TTC549 (cell line): ENCODE measurements at regions not wholly inside any gene's neighbourhood (a gene's known extent, or its start where the extent isn't known, plus 50 kb on each side); places are given as distances from the start of the nearest gene placed in this dataset.
"Not testable (repeated sequence)": the region's sequence is repeated elsewhere in the genome, so short reads cannot be mapped to it uniquely, and the experiment has no call there.

Experiments used
- FAIRE-seq: peaks from 2 replicates; lab custom pipeline; 2012; peaks lifted over from hg19 to GRCh38; lab: Jason Lieb, UNC

- FAIRE-seq: no peak
These were observed 219.9 kb upstream of the NREP start for GRCh38 chr5:111976705-111977435.

- FAIRE-seq: no peak
These were observed 218.1 kb upstream of the NREP start for GRCh38 chr5:111975133-111975532.

GRCh38 chr5:111973961-111974360, 217.0 kb upstream of the NREP start:
- no peak for FAIRE-seq

- no peak for FAIRE-seq
These were observed 215.6 kb upstream of the NREP start for GRCh38 chr5:111972548-111972947.

- no peak for FAIRE-seq
These were observed 215.1 kb upstream of the NREP start for GRCh38 chr5:111972080-111972479.

GRCh38 chr5:111968459-111968858, 211.5 kb upstream of the NREP start:
- FAIRE-seq: no peak

GRCh38 chr5:111967463-111967862, 210.5 kb upstream of the NREP start:
- FAIRE-seq: no peak

GRCh38 chr5:111966290-111966689, 209.3 kb upstream of the NREP start:
- FAIRE-seq: no peak

GRCh38 chr5:111963555-111963954, 206.6 kb upstream of the NREP start:
- FAIRE-seq: no peak

- no peak for FAIRE-seq
These were observed 205.9 kb upstream of the NREP start for GRCh38 chr5:111962906-111963305.

GRCh38 chr5:111961862-111962261, 204.9 kb upstream of the NREP start:
- FAIRE-seq: no peak

- FAIRE-seq: peak; percentile 34
These were observed 203.7 kb upstream of the NREP start for GRCh38 chr5:111960476-111961215.

- FAIRE-seq: no peak
These were observed 201.9 kb upstream of the NREP start for GRCh38 chr5:111958851-111959250.

- FAIRE-seq: not testable (repeated sequence)
These were observed 199.8 kb upstream of the NREP start for GRCh38 chr5:111956765-111957164.

- no peak for FAIRE-seq
These were observed 197.8 kb upstream of the NREP start for GRCh38 chr5:111954516-111955395.

- no peak for FAIRE-seq
These were observed 196.5 kb upstream of the NREP start for GRCh38 chr5:111953351-111954127.

GRCh38 chr5:111952555-111952954, 195.6 kb upstream of the NREP start:
- no peak for FAIRE-seq

GRCh38 chr5:111950660-111951059, 193.7 kb upstream of the NREP start:
- FAIRE-seq: no peak

- FAIRE-seq: no peak
These were observed 191.3 kb upstream of the NREP start for GRCh38 chr5:111948092-111948841.

- FAIRE-seq: no peak
These were observed 189.6 kb upstream of the NREP start for GRCh38 chr5:111946556-111946955.

GRCh38 chr5:111945535-111945934, 188.5 kb upstream of the NREP start:
- no peak for FAIRE-seq
